GM12878 (cell line): ENCODE measurements at regions not wholly inside any gene's neighbourhood (a gene's known extent, or its start where the extent isn't known, plus 50 kb on each side); places are given as distances from the start of the nearest gene placed in this dataset.

Source experiments
- ATAC-seq: fragments of 200-7000 bp; cut with Tn5 transposase; 3 replicates; pipeline ENCODE4 v1.9.1; 2020; ENCODE audit warnings: mild to moderate bottlenecking, moderate library complexity
- BruUV-seq: library from RNA; stranded (reverse); fragments of 400-500 nt; replicated peaks from 2 replicates; lab custom pipeline; 2021; lab: Mats Ljungman, UMichigan
- CTCF ChIA-PET: fragments of 300-600 bp; sonication (Branson Sonifier 250); formaldehyde crosslinking; extraction: SDS; loops from one replicate; lab custom pipeline; 2021; ENCODE audit warnings: inconsistent platforms; lab: Yijun Ruan, JAX
- POLR2A ChIA-PET: fragments of 350-600 bp; formaldehyde crosslinking; extraction: SDS; loops from one replicate; lab custom pipeline; 2021; ENCODE audit warnings: inconsistent platforms; lab: Charles Lee
- RAD21 ChIA-PET: fragments of 300-600 bp; sonication (Branson Sonifier 250); formaldehyde crosslinking; loops from one replicate; lab custom pipeline; 2023; ENCODE audit warnings: antibody characterized with exemption; ENCODE audit not compliant: unreplicated experiment; lab: Charles Lee
- SMC1A ChIA-PET: fragments of 300-600 bp; sonication (Branson Sonifier 250); formaldehyde crosslinking; loops from one replicate; lab custom pipeline; 2023; ENCODE audit not compliant: unreplicated experiment, uncharacterized antibody; lab: Charles Lee
- DNase-seq: peaks from one replicate; pipeline ENCODE4 v3.0.0-alpha.2; 2011; ENCODE audit warnings: low read depth, low spot score
- FAIRE-seq: peaks from 3 replicates; lab custom pipeline; 2011; peaks lifted over from hg19 to GRCh38; lab: Jason Lieb, UNC
- H2AFZ ChIP-seq: 2 replicates; pipeline ENCODE4 v1.6.0; 2011; ENCODE audit warnings: low read depth, low read length, control low read depth; ENCODE audit not compliant: control insufficient read depth
- H3K27ac ChIP-seq: 2 replicates; pipeline ENCODE4 v1.5.1; 2011; ENCODE audit warnings: control low read depth; ENCODE audit not compliant: control insufficient read depth, insufficient read depth
- H3K27me3 ChIP-seq, 2 experiments: replicated peaks in 1 of 2; 2 replicates each; pipeline versions ENCODE4 v1.6.0 to v1.6.1; 2011; ENCODE audit warnings: low read length in 1 of 2; ENCODE audit not compliant: control insufficient read depth in 2 of 2, insufficient read depth in 2 of 2
- H3K36me3 ChIP-seq, 2 experiments: 2 replicates each; pipeline ENCODE4 v1.5.1; 2011; ENCODE audit warnings: low read length in 1 of 2; ENCODE audit not compliant: control insufficient read depth in 2 of 2, insufficient read depth in 2 of 2
- H3K4me1 ChIP-seq: 2 replicates; pipeline ENCODE4 v1.6.1; 2011; ENCODE audit warnings: mild to moderate bottlenecking, low read length, moderate library complexity, mixed read lengths; ENCODE audit not compliant: control insufficient read depth, insufficient read depth
- H3K4me2 ChIP-seq: 2 replicates; pipeline ENCODE4 v1.6.0; 2011; ENCODE audit warnings: control low read depth; ENCODE audit not compliant: control insufficient read depth, insufficient read depth
- H3K4me3 ChIP-seq: fragments of 200-600 bp; sonication (generic); 2 replicates; pipeline ENCODE4 v1.5.1; 2016
- H3K79me2 ChIP-seq: 2 replicates; pipeline ENCODE4 v1.6.0; 2011; ENCODE audit warnings: low read length; ENCODE audit not compliant: control insufficient read depth, insufficient read depth
- H3K9ac ChIP-seq: 2 replicates; pipeline ENCODE4 v1.8.0; 2011; ENCODE audit warnings: low read length, control low read depth, mixed read lengths; ENCODE audit not compliant: control insufficient read depth, insufficient read depth
- H3K9me3 ChIP-seq: replicated peaks from 3 replicates; pipeline ENCODE4 v1.5.1; 2011; ENCODE audit warnings: mild to moderate bottlenecking, low read length; ENCODE audit not compliant: control insufficient read depth, insufficient read depth
- H4K20me1 ChIP-seq: 2 replicates; pipeline ENCODE4 v1.6.0; 2011; ENCODE audit not compliant: control insufficient read depth, insufficient read depth
- BMI1 ChIP-seq: fragments of 450-650 bp; IDR thresholded peaks from 2 replicates; pipeline ENCODE4 v1.6.1; 2016; ENCODE audit warnings: mild to moderate bottlenecking, moderate library complexity, borderline replicate concordance
- BRCA1 ChIP-seq: IDR thresholded peaks from 2 replicates; pipeline ENCODE4 v1.6.1; 2011; ENCODE audit warnings: low read depth, low read length, improper control_type of control experiment
- CHD2 ChIP-seq: IDR thresholded peaks from 2 replicates; pipeline ENCODE4 v1.6.1; 2011; ENCODE audit warnings: low read depth, low read length, improper control_type of control experiment, borderline replicate concordance
- FOXK2 ChIP-seq: fragments of 450-650 bp; IDR thresholded peaks from 2 replicates; pipeline ENCODE4 v1.6.1; 2017; ENCODE audit warnings: mild to moderate bottlenecking, moderate library complexity
- GABPA ChIP-seq: IDR thresholded peaks from 2 replicates; pipeline ENCODE4 v1.6.1; 2014; ENCODE audit warnings: antibody characterized with exemption, low read depth, mild to moderate bottlenecking, inconsistent platforms
- JUND ChIP-seq: IDR thresholded peaks from 2 replicates; pipeline ENCODE4 v1.6.1; 2012; ENCODE audit warnings: low read depth, mild to moderate bottlenecking, low read length, improper control_type of control experiment, moderate library complexity
- MEF2A ChIP-seq: IDR thresholded peaks from 2 replicates; pipeline ENCODE4 v1.6.1; 2011; ENCODE audit warnings: low read depth, mild to moderate bottlenecking, low read length, moderate library complexity; ENCODE audit not compliant: insufficient read depth
- MTA3 ChIP-seq: IDR thresholded peaks from 2 replicates; pipeline ENCODE4 v1.6.1; 2012; ENCODE audit warnings: low read length, inconsistent platforms, borderline replicate concordance
- SMAD5 ChIP-seq: IDR thresholded peaks from 2 replicates; pipeline ENCODE4 v1.6.1; 2016; ENCODE audit warnings: antibody characterized with exemption, low read depth
- STAT3 ChIP-seq: IDR thresholded peaks from 2 replicates; pipeline ENCODE4 v1.6.1; 2011; ENCODE audit warnings: low read depth, low read length, improper control_type of control experiment
- WGBS: methylation state at CpG from one replicate; pipeline ENCODE4 v1.1.6; 2016; ENCODE audit warnings: low lambda C conversion rate; ENCODE audit not compliant: insufficient replicate concordance, insufficient coverage; ENCODE audit errors: missing lambda C conversion rate; 5-methylcytosine and 5-hydroxymethylcytosine counted together
- in situ Hi-C: fragments of 300-500 bp; cut with MboI; formaldehyde crosslinking; loops from 9 replicates; pipeline ENCODE4 v1.14.3; 2018; ENCODE audit warnings: mixed read lengths
- intact Hi-C: fragments of 100-400 bp; cut with micrococcal nuclease; formaldehyde crosslinking; loops from one replicate; pipeline ENCODE4 v1.14.2; 2022; ENCODE audit not compliant: unreplicated experiment
- TF ChIP-seq, protein P1 (sequence below): fragments of 450-650 bp; conservative IDR thresholded peaks from 2 replicates; pipeline ENCODE4 v1.6.1; 2017; ENCODE audit warnings: mild to moderate bottlenecking, moderate library complexity
- TF ChIP-seq, protein P2 (sequence below): fragments of 450-650 bp; formaldehyde crosslinking; IDR thresholded peaks from 2 replicates; pipeline ENCODE4 v1.4.0; 2020; ENCODE audit warnings: mild to moderate bottlenecking, moderate library complexity

DNA sequence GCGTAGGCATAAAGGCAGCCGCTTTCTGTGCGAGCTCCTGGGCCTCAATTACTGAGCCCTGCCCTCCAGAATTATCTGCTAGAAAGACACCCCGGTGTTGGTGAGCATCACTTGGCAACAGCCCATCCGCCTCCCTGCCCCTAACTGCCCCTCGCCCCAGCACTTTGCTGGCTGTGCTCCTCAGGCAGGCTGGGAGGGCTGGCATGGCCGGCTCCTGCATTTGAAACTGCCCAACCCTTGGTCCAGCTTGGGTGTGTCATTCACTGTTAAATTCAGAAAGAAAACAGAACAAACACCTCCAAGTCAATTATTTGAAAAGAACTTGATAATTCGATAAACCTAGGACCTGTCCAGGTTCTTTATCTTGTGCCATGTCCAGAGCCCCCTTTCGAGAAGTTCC lies 334.2 kb downstream of the IRX2 start:
- 15% methylated on average over 9 of the region's 9 CpGs for WGBS
- ChIA-PET CTCF (no interaction called here), RAD21 (no interaction called here)

More for the DNA sequence above, 334.2 kb downstream of the IRX2 start:
- H3K4me2 ChIP-seq: no peak overlapping the region
- no peak overlapping the region for H3K27ac ChIP-seq
- no peak overlapping the region for H3K9ac ChIP-seq
- TF ChIP-seq BMI1 (no peak), FOXK2 (no peak), MTA3 (no peak), CHD2 (no peak), GABPA (no peak), MEF2A (no peak), BRCA1 (no peak), JUND (no peak), STAT3 (no peak), SMAD5 (no peak)
- TF ChIP-seq, protein P1, sequence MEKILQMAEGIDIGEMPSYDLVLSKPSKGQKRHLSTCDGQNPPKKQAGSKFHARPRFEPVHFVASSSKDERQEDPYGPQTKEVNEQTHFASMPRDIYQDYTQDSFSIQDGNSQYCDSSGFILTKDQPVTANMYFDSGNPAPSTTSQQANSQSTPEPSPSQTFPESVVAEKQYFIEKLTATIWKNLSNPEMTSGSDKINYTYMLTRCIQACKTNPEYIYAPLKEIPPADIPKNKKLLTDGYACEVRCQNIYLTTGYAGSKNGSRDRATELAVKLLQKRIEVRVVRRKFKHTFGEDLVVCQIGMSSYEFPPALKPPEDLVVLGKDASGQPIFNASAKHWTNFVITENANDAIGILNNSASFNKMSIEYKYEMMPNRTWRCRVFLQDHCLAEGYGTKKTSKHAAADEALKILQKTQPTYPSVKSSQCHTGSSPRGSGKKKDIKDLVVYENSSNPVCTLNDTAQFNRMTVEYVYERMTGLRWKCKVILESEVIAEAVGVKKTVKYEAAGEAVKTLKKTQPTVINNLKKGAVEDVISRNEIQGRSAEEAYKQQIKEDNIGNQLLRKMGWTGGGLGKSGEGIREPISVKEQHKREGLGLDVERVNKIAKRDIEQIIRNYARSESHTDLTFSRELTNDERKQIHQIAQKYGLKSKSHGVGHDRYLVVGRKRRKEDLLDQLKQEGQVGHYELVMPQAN: no peak
- TF ChIP-seq, protein P2, sequence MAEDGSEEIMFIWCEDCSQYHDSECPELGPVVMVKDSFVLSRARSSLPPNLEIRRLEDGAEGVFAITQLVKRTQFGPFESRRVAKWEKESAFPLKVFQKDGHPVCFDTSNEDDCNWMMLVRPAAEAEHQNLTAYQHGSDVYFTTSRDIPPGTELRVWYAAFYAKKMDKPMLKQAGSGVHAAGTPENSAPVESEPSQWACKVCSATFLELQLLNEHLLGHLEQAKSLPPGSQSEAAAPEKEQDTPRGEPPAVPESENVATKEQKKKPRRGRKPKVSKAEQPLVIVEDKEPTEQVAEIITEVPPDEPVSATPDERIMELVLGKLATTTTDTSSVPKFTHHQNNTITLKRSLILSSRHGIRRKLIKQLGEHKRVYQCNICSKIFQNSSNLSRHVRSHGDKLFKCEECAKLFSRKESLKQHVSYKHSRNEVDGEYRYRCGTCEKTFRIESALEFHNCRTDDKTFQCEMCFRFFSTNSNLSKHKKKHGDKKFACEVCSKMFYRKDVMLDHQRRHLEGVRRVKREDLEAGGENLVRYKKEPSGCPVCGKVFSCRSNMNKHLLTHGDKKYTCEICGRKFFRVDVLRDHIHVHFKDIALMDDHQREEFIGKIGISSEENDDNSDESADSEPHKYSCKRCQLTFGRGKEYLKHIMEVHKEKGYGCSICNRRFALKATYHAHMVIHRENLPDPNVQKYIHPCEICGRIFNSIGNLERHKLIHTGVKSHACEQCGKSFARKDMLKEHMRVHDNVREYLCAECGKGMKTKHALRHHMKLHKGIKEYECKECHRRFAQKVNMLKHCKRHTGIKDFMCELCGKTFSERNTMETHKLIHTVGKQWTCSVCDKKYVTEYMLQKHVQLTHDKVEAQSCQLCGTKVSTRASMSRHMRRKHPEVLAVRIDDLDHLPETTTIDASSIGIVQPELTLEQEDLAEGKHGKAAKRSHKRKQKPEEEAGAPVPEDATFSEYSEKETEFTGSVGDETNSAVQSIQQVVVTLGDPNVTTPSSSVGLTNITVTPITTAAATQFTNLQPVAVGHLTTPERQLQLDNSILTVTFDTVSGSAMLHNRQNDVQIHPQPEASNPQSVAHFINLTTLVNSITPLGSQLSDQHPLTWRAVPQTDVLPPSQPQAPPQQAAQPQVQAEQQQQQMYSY (CRISPR knock-in tag): no peak
- no peak overlapping the region for H3K4me3 ChIP-seq
- in situ Hi-C loops: no loop called here
- no peaks in the 10 kb centered on the region for H3K4me1 ChIP-seq
- H3K27me3 ChIP-seq: no peaks in the 10 kb centered on the region
- H3K9me3 ChIP-seq: no peaks in the 10 kb centered on the region; the same call in 2 of the 3 replicates
- no peaks in the 10 kb centered on the region for H3K79me2 ChIP-seq
- FAIRE-seq (no peak), DNase-seq (no peak), ATAC-seq (no peak)
- H3K36me3 ChIP-seq: no peaks in the 10 kb centered on the region
- POLR2A ChIA-PET: no interaction called here
- intact Hi-C loops: no loop called here
- H4K20me1 ChIP-seq: no peaks in the 10 kb centered on the region
- no TSS peak for BruUV-seq
- H2AFZ ChIP-seq: no peak overlapping the region
- SMC1A ChIA-PET: no interaction called here
